Mucosa of rectum (tissue), 2 donors: ENCODE measurements at regions not wholly inside any gene's neighbourhood (a gene's known extent, or its start where the extent isn't known, plus 50 kb on each side); places are given as distances from the start of the nearest gene placed in this dataset.

Experiments
- H3K27ac ChIP-seq, 2 donors: one replicate each; pipeline ENCODE4 v1.7.0; 2013; ENCODE audit warnings: inconsistent platforms in 2 of 2, low read depth in 2 of 2, low read length in 2 of 2
- H3K27me3 ChIP-seq, 2 donors: one replicate each; pipeline ENCODE4 v1.7.0; 2013; ENCODE audit warnings: low read length in 2 of 2; ENCODE audit not compliant: control insufficient read depth in 2 of 2, insufficient read depth in 2 of 2
- H3K36me3 ChIP-seq, 2 donors: one replicate each; pipeline ENCODE4 v1.7.0; 2013; ENCODE audit warnings: low read length in 2 of 2; ENCODE audit not compliant: control insufficient read depth in 2 of 2, insufficient read depth in 2 of 2
- H3K4me1 ChIP-seq, 2 donors: one replicate each; pipeline ENCODE4 v1.7.0; 2013; ENCODE audit warnings: low read length in 2 of 2, mild to moderate bottlenecking in 1 of 2; ENCODE audit not compliant: control insufficient read depth in 2 of 2, insufficient read depth in 2 of 2
- H3K4me3 ChIP-seq, 2 donors: one replicate each; pipeline ENCODE4 v1.7.0; 2013; ENCODE audit warnings: low read length in 2 of 2
- H3K9ac ChIP-seq, 2 donors: one replicate each; pipeline ENCODE4 v1.7.0; 2013; ENCODE audit warnings: low read length in 2 of 2, low read depth in 1 of 2, mild to moderate bottlenecking in 1 of 2
- H3K9me3 ChIP-seq, 2 donors: one replicate each; pipeline ENCODE4 v1.7.0; 2013; ENCODE audit warnings: low read length in 2 of 2; ENCODE audit not compliant: control insufficient read depth in 2 of 2
- donor health status: healthy.
- donor health status: Normal muscosa, but diverticular disease.

DNA sequence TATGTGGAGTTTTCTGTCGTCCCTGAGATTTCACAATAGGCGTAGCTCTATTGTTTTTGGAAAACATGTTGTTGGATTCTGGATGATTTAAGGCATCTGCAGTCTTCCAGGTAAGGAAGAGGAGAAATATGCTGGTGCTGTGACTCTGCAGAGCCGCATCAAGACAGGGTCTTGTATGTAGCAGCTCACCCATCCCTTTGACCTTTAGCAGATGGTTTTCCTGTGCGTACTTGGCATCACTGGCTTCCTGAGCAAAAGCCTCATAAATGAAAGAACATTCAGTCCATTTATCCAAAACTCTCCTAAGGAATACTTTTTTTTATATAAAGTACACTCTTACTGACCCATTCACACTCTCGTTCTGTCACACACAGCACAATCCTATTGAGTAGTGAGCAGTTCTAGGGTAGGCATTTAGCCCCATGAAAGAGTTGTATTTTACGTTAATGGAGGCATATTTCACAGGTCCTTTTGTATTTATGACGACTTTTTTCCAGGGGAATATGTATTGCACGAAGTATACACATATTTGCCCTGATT, 443.9 kb downstream of the STK39 start:
- Histone ChIP-seq H3K9me3 (no peaks in the 10 kb centered on the region), H3K36me3 (no peaks in the 10 kb centered on the region), H3K9ac (no peak overlapping the region), H3K4me1 (no peaks in the 10 kb centered on the region), H3K4me3 (no peak overlapping the region), H3K27me3 (no peaks in the 10 kb centered on the region), H3K27ac (no peak overlapping the region)

DNA sequence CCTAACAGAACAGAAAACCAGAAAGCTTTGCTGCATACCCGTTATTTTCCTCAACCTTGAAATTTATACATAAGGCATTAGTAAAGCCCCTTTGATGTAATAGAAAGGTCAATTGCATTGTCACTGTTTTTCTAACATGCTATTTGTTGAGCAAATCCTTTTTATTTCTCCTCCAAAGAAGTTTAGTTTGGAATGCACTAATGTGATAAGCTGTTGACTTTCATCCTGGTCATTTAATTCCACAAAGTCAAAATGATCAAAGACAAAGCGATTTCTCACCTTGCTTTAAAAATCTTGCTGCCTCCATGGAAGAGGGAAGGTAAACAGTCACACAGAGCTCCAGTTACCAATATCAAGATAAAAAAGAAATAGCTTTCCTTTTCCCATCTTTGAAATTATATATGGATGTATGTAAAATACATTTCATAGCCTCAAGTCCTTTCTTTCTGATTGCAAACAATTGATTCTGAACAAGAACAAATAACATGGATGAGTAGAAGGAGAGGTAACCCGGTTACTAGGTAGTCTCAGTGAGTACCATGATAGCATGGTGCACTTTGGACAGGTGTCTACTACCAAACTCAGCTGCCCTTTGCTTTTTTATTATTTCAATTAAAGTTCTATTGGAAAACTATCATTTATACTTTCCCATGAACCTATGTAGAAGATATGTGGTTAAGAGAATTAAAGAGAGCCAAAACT, 452.7 kb downstream of the STK39 start:
- H3K4me1 ChIP-seq, result no peaks in the 10 kb centered on the region
- H3K9me3 ChIP-seq, result no peaks in the 10 kb centered on the region
- no peaks in the 10 kb centered on the region for H3K36me3 ChIP-seq
- H3K9ac ChIP-seq, result no peak overlapping the region
- H3K4me3 ChIP-seq, result no peak overlapping the region
- no peak overlapping the region for H3K27ac ChIP-seq
- H3K27me3 ChIP-seq, result no peaks in the 10 kb centered on the region

DNA sequence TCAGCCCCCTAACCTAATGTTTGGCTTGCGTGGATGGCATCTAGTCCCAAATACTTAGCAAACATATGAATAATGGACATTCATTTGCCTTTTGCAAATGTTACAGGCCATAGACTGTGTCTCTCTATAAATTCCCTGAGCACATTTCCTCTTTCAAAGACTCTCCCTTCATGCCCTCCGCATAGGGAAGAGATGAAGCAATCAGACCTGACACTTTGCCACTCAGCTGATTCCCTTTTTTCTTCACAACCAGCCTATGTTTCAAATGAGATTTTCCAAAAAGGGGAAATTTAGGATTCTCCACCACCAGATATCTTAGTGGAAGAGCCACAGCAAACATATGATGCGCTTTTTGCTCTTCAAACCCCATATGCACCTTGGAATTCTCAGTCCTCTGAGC, 453.7 kb downstream of the STK39 start:
- no peak overlapping the region for H3K4me3 ChIP-seq
- no peaks in the 10 kb centered on the region for H3K9me3 ChIP-seq
- no peak overlapping the region for H3K9ac ChIP-seq
- H3K27me3 ChIP-seq, result no peaks in the 10 kb centered on the region
- no peak overlapping the region for H3K27ac ChIP-seq
- H3K4me1 ChIP-seq, result no peaks in the 10 kb centered on the region
- no peaks in the 10 kb centered on the region for H3K36me3 ChIP-seq

DNA sequence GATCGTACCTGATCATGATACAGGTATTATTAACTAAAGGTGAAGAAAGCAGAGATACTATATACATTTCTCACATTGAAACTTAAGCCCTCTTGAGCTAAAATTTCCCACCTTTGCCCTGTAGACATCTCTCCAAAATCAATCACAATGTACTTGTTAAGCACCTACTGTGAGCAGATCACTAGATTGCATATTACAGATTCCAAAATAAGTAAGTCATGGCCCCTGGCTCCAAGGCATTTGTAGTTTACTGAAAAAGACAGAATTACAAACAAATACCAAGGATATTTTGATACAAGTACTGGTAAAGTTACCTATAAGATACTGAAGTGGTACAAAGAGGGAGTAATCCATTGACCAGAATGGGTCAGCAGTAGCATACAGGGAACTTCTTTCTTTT, 455.3 kb downstream of the STK39 start:
- Histone ChIP-seq H3K27me3 (no peaks in the 10 kb centered on the region), H3K36me3 (no peaks in the 10 kb centered on the region), H3K4me1 (peaks cover 0 to 3% of the 10 kb centered on the region in 2 donors), H3K9ac (no peak overlapping the region), H3K27ac (no peak overlapping the region), H3K9me3 (no peaks in the 10 kb centered on the region), H3K4me3 (no peak overlapping the region)

DNA sequence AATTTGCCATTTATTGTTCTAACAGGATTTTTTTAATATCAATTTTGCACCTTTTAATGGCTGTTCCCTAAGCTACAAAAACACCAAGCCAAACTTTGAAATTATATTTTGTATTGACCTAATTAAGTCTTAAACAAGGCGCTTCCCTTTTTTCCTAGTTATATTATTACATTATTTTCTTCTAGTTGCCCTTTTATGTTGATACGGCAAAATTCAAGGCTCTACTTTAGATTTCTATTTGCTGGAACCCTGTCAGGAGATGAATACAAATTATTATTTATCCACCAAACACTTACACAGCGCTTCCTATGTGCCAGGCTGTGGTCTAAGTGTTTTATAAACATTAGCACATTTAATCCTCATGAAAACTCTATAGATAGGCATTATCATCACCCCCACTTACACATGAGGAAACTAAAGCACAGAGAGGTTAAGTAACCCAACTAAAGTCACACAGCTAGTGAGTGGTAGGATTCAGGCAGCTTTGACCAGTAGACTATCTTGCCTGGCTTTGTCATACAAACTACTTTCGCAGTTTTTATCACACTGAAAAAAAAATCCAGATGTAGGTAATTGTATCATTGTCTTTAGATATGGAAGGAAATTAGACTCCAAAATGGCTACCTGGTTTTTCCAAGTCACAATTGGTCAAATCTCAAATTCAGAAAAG, 456.5 kb downstream of the STK39 start:
- peaks cover 0 to 7% of the 10 kb centered on the region in 2 donors for H3K4me1 ChIP-seq
- no peak overlapping the region for H3K27ac ChIP-seq
- no peaks in the 10 kb centered on the region for H3K9me3 ChIP-seq
- H3K36me3 ChIP-seq, result no peaks in the 10 kb centered on the region
- no peaks in the 10 kb centered on the region for H3K27me3 ChIP-seq
- no peak overlapping the region for H3K9ac ChIP-seq
- H3K4me3 ChIP-seq, result no peak overlapping the region

DNA sequence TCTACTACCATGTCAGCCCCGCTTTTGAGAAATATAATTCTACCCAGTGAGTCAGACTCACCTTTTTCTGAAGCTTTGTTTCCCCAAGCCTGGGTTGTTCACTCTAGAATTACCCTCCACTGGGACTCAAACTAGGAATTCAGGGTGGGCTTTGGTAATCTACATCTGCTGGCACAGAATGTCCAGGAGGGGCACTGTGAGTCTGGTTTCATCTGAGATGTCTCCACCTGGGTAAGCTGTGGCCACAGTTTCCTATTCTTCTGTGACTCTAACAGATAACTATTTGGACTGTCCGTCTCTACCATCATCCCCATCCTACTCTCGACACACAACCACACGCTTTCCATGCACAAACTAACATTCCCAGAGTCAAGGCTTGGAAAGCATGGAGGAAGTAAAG, 457.2 kb downstream of the STK39 start:
- no peaks in the 10 kb centered on the region for H3K36me3 ChIP-seq
- H3K4me3 ChIP-seq, result no peak overlapping the region
- no peak overlapping the region for H3K9ac ChIP-seq
- no peak overlapping the region for H3K27ac ChIP-seq
- H3K4me1 ChIP-seq, result peaks cover 0 to 7% of the 10 kb centered on the region in 2 donors
- no peaks in the 10 kb centered on the region for H3K9me3 ChIP-seq
- H3K27me3 ChIP-seq, result no peaks in the 10 kb centered on the region

DNA sequence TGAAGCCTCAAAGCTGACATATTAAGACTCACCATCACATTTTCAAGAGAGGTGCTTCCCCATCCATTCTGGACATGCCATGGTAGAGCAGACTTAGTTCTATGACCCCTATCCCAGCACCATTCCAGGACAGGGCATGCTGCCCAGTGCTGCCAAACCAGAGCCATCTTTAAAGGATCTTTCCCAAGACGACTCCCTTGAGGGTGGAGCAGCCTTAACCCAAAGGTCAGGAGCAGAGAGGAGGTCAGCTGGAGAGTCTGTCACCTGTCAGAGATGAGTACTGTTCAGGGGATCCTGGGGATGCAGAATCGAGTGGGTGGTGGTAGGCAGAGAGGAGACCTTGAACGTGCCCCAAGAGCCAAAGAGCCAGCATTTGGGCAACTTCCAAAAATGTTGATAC, 459.8 kb downstream of the STK39 start:
- no peaks in the 10 kb centered on the region for H3K27me3 ChIP-seq
- no peaks in the 10 kb centered on the region for H3K36me3 ChIP-seq
- no peaks in the 10 kb centered on the region for H3K9me3 ChIP-seq
- no peak overlapping the region for H3K27ac ChIP-seq
- H3K4me1 ChIP-seq, result peaks cover 0 to 7% of the 10 kb centered on the region in 2 donors
- H3K4me3 ChIP-seq, result no peak overlapping the region
- no peak overlapping the region for H3K9ac ChIP-seq

DNA sequence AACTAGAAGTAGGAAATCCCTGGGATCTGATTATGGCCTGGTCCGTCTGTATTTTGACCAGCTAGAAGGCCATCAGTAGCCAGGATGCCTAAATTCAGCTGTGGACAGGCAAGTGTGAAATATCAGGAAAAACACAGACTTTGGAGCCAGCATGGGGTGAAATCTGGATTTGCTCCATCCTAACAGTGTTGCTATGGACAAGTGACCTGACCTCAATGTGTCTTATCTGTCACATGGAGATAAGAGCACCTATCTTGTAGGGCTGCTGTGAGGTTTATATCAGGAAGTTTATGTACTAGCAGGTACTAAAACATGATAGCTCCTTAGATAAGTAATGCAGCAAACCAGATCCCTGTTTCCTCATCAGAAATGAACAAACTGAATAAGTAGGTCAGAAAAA, 460.4 kb downstream of the STK39 start:
- Histone ChIP-seq H3K27me3 (no peaks in the 10 kb centered on the region), H3K27ac (no peak overlapping the region), H3K4me3 (no peak overlapping the region), H3K4me1 (peaks cover 0 to 7% of the 10 kb centered on the region in 2 donors), H3K9me3 (no peaks in the 10 kb centered on the region), H3K36me3 (no peaks in the 10 kb centered on the region), H3K9ac (no peak overlapping the region)

DNA sequence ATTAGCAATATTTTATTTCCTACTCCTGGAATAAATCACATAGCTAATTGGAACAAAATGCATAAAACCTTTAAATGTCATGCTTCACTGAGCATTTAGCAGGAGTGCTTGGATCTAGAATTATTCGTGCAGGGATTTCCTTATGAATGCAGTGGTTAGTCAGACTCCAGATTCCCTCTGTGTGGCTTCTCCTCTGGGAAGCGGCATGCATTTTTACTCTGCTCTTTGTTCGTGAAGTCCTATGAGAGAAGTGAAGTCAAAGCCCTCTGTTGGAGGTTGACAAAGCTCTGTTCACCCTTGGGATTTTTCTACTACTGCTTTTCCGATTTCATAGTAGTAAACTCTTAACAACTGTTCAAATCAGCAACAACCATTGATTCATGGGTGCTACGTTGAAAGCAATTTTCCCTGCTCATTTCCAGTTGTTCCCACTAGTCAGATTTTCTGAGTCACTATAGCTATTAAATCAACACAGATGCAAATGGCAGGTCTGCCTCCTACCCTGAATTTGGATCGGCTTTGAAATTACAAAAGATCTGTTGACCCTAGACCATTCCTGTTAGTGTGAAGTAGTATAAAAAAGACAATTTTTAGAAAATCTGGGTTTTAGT, 461.7 kb downstream of the STK39 start:
- H3K4me3 ChIP-seq, result no peak overlapping the region
- peaks cover 0 to 7% of the 10 kb centered on the region in 2 donors for H3K4me1 ChIP-seq
- H3K27me3 ChIP-seq, result no peaks in the 10 kb centered on the region
- H3K27ac ChIP-seq, result no peak overlapping the region
- H3K36me3 ChIP-seq, result no peaks in the 10 kb centered on the region
- H3K9ac ChIP-seq, result no peak overlapping the region
- H3K9me3 ChIP-seq, result no peaks in the 10 kb centered on the region

DNA sequence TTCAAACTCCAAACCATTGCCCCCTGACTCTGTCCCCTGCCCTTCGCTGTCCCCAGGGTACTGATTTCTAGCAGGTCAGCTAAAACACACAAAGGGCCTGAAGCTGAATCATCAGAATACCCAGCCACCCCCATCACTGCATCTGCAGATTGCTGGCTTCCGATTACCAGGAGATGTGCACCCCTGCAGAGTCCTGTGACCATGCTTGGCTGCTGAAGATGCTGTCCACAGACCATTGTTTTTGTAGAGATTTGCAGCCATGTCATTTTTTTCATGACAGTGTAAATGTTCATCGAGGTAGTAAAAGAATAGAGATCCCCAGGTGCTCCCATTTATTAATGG, 463.3 kb downstream of the STK39 start:
- H3K9ac ChIP-seq, result no peak overlapping the region
- no peaks in the 10 kb centered on the region for H3K27me3 ChIP-seq
- no peaks in the 10 kb centered on the region for H3K36me3 ChIP-seq
- H3K4me1 ChIP-seq, result peaks cover 0 to 7% of the 10 kb centered on the region in 2 donors
- H3K27ac ChIP-seq, result no peak overlapping the region
- no peak overlapping the region for H3K4me3 ChIP-seq
- H3K9me3 ChIP-seq, result no peaks in the 10 kb centered on the region
